C4-2B (cell line): ENCODE measurements at regions not wholly inside any gene's neighbourhood (a gene's known extent, or its start where the extent isn't known, plus 50 kb on each side); places are given as distances from the start of the nearest gene placed in this dataset.

Source experiments
- H3K27ac ChIP-seq: fragments of 450-650 bp; 2 replicates; pipeline ENCODE4 v1.5.1; 2017
- CTCF ChIP-seq: fragments of 450-650 bp; conservative IDR thresholded peaks from 2 replicates; pipeline ENCODE4 v1.5.1; 2017; ENCODE audit warnings: mild to moderate bottlenecking
- ZFX ChIP-seq: fragments of 450-650 bp; IDR thresholded peaks from 2 replicates; pipeline ENCODE4 v1.6.1; 2017

- TF ChIP-seq CTCF, result no peak
- no peak for TF ChIP-seq ZFX
- H3K27ac ChIP-seq, result no peak overlapping the region
Observed at GRCh38 chr9:7266911-7267595, 509.3 kb downstream of the KDM4C start.

GRCh38 chr9:7265181-7265580 is 507.4 kb downstream of the KDM4C start:
- no peak overlapping the region for H3K27ac ChIP-seq

GRCh38 chr9:7259544-7260241 is 501.9 kb downstream of the KDM4C start:
- H3K27ac ChIP-seq, result no peak overlapping the region
- no peak for TF ChIP-seq ZFX
- TF ChIP-seq CTCF, result peak; percentile 23

More at GRCh38 chr9:7265181-7265580, 507.4 kb downstream of the KDM4C start:
- TF ChIP-seq ZFX, result no peak
- no peak for TF ChIP-seq CTCF

- TF ChIP-seq CTCF, result no peak
- TF ChIP-seq ZFX, result no peak
- no peak overlapping the region for H3K27ac ChIP-seq
Observed at GRCh38 chr9:7258688-7259396, 501.1 kb downstream of the KDM4C start.

GRCh38 chr9:7246917-7247522 is 489.2 kb downstream of the KDM4C start:
- TF ChIP-seq ZFX (no peak), CTCF (no peak)
- no peak overlapping the region for H3K27ac ChIP-seq

- H3K27ac ChIP-seq, result no peak overlapping the region
- no peak for TF ChIP-seq ZFX
- TF ChIP-seq CTCF, result no peak
Observed at GRCh38 chr9:7245976-7246580, 488.3 kb downstream of the KDM4C start.
